PC-9 (cell line): ENCODE measurements at regions not wholly inside any gene's neighbourhood (a gene's known extent, or its start where the extent isn't known, plus 50 kb on each side); places are given as distances from the start of the nearest gene placed in this dataset.
"Not testable (repeated sequence)": the region's sequence is repeated elsewhere in the genome, so short reads cannot be mapped to it uniquely, and the experiment has no call there.

Experiments used
- CTCF ChIP-seq: fragments of 200-600 bp; sonication (generic); conservative IDR thresholded peaks from 2 replicates; pipeline ENCODE4 v1.6.1; 2017; ENCODE audit warnings: mixed run types, antibody characterized with exemption, mild to moderate bottlenecking, moderate library complexity
- EZH2 ChIP-seq: fragments of 200-600 bp; sonication (generic); IDR thresholded peaks from 2 replicates; pipeline ENCODE4 v1.8.0; 2017; ENCODE audit warnings: antibody characterized with exemption, low read depth

- not testable (repeated sequence) for TF ChIP-seq CTCF, EZH2
These were observed 620.0 kb downstream of the PSAT1 start for GRCh38 chr9:78916884-78917283.
